H1 (cell line): ENCODE measurements at regions not wholly inside any gene's neighbourhood (a gene's known extent, or its start where the extent isn't known, plus 50 kb on each side); places are given as distances from the start of the nearest gene placed in this dataset.

Experiments used
- CBX8 ChIP-seq: fragments of 300-800, 300-1000 bp; sonication (generic); IDR thresholded peaks from 2 replicates; pipeline ENCODE4 v1.7.1; 2016; ENCODE audit warnings: low read depth, low read length, borderline replicate concordance
- CEBPB ChIP-seq: IDR thresholded peaks from 2 replicates; pipeline ENCODE4 v1.6.1; 2012; ENCODE audit warnings: low read depth, low read length
- KDM4A ChIP-seq: IDR thresholded peaks from one replicate; pipeline ENCODE4 v1.7.1; 2012; ENCODE audit warnings: low read depth, mild to moderate bottlenecking, moderate library complexity, low read length, inconsistent platforms; ENCODE audit not compliant: severe bottlenecking
- POLR2A ChIP-seq, 2 experiments: IDR thresholded peaks; 1 replicate in 1 of 2; 2 replicates in 1 of 2; pipeline ENCODE4 v1.6.1; 2011; ENCODE audit warnings: low read depth in 2 of 2, low read length in 2 of 2, mild to moderate bottlenecking in 2 of 2; ENCODE audit errors: control extremely low read depth in 1 of 2
- SUZ12 ChIP-seq: fragments of 200-600 bp; sonication (generic); IDR thresholded peaks from 2 replicates; pipeline ENCODE4 v1.6.1; 2012; ENCODE audit warnings: mild to moderate bottlenecking, inconsistent platforms, low read length, moderate library complexity, mixed read lengths
- TAF1 ChIP-seq: IDR thresholded peaks from 2 replicates; pipeline ENCODE4 v1.6.1; 2011; ENCODE audit warnings: mild to moderate bottlenecking, low read depth, low read length
- YY1 ChIP-seq: IDR thresholded peaks from 2 replicates; pipeline ENCODE4 v1.6.1; 2011; ENCODE audit warnings: low read depth, mild to moderate bottlenecking, low read length
- ZNF274 ChIP-seq: IDR thresholded peaks from 2 replicates; pipeline ENCODE4 v1.7.0; 2012; ENCODE audit warnings: low read length, borderline replicate concordance; ENCODE audit errors: extremely low read depth
- TF ChIP-seq, protein P1 (sequence below), 3 experiments: IDR thresholded peaks; 1 replicate in 2 of 3; 2 replicates in 1 of 3; pipeline versions ENCODE4 v1.5.1 to v1.6.1; 2011; ENCODE audit warnings: low read length in 3 of 3, mild to moderate bottlenecking in 3 of 3, inconsistent platforms in 2 of 3, low read depth in 1 of 3, moderate library complexity in 1 of 3; ENCODE audit not compliant: insufficient read depth in 1 of 3; ENCODE audit errors: control extremely low read depth in 1 of 3

- TF ChIP-seq SUZ12 (no peak), YY1 (no peak), KDM4A (no peak), TAF1 (no peak), ZNF274 (no peak), CEBPB (no peak), CBX8 (no peak), POLR2A (IDR thresholded peaks at IDR 0.05; ENCODE audit: control extremely low read depth in 1 of 2, low read depth in 2 of 2, low read length in 2 of 2) (no peak)
- TF ChIP-seq, protein P1, sequence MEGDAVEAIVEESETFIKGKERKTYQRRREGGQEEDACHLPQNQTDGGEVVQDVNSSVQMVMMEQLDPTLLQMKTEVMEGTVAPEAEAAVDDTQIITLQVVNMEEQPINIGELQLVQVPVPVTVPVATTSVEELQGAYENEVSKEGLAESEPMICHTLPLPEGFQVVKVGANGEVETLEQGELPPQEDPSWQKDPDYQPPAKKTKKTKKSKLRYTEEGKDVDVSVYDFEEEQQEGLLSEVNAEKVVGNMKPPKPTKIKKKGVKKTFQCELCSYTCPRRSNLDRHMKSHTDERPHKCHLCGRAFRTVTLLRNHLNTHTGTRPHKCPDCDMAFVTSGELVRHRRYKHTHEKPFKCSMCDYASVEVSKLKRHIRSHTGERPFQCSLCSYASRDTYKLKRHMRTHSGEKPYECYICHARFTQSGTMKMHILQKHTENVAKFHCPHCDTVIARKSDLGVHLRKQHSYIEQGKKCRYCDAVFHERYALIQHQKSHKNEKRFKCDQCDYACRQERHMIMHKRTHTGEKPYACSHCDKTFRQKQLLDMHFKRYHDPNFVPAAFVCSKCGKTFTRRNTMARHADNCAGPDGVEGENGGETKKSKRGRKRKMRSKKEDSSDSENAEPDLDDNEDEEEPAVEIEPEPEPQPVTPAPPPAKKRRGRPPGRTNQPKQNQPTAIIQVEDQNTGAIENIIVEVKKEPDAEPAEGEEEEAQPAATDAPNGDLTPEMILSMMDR (IDR thresholded peaks at IDR 0.05; ENCODE audit: control extremely low read depth in 1 of 3, insufficient read depth in 1 of 3, low read depth in 1 of 3, low read length in 3 of 3), result no peak
Observed at GRCh38 chr9:88197016-88197415, 58.7 kb upstream of the SPATA31C2 start.
